Epithelial cell of prostate (primary cell): ENCODE measurements at regions not wholly inside any gene's neighbourhood (a gene's known extent, or its start where the extent isn't known, plus 50 kb on each side); places are given as distances from the start of the nearest gene placed in this dataset.
"Not testable (repeated sequence)": the region's sequence is repeated elsewhere in the genome, so short reads cannot be mapped to it uniquely, and the experiment has no call there.

Source experiments
- DNase-seq: peaks from one replicate; pipeline ENCODE4 v3.0.0-alpha.2; 2011; ENCODE audit warnings: low read depth, low spot score
- H3K27ac ChIP-seq: fragments of 450-650 bp; 2 replicates; pipeline ENCODE4 v1.5.1; 2017; ENCODE audit warnings: mild to moderate bottlenecking

- no peak overlapping the region for H3K27ac ChIP-seq
- no peak for DNase-seq
Observed at GRCh38 chr3:73120710-73121109, 59.3 kb downstream of the EBLN2 start.

DNA sequence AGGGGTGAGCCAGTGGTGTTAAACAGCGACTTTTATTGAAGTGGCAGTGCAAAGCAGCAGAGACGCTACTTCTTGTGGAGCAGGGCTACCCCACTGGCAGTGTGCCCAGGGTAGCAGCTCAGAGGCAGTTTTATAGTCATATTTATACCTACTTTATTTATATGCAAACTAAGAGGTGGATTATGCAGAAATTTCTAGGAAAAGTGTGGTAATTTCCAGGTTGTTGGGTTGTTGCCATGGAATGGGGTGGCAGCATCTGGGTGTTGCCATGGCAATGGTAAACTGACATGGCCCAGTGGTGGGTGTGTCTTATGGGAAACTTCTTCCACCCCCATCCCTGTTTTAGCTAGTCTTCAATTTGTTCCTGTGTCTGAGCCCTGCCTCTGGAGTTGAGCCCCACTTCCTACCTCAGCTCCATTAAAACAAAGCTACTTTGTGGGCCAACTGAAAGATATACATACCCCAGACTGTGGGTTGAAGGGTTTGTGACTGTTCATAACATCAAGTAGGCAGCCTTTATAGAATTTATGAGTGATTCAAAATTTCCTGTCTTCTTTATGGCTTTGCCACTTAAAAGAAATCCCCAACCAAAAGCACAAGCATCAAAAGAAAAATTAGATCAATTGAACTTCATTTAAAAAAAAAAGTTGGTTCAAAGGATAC lies 60.3 kb downstream of the EBLN2 start:
- DNase-seq = no peak
- no peak overlapping the region for H3K27ac ChIP-seq

DNA sequence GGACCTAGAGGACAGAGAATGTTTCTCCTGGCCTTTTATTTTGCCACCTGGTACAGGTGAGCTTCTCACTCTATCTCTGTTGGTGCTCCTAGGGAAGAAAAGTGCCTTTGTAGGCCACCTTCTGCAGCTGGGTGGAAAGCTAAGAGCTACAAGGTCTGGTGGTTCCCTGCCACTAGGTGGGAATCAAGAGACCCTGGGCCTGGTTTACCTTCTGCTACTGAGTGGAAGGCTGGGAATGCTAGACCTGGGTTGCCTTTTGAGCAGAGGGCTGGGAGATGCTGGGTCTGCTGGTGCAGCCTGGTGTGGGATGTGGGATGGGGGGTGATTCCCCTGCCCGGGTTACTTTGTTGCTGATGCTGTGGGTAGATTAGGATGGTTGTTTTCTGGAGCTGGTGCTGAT lies 72.6 kb downstream of the EBLN2 start:
- DNase-seq = no peak
- no peak overlapping the region for H3K27ac ChIP-seq

GRCh38 chr3:73136941-73137340 lies 75.5 kb downstream of the EBLN2 start:
- no peak overlapping the region for H3K27ac ChIP-seq

GRCh38 chr3:73137736-73138403 lies 76.4 kb downstream of the EBLN2 start:
- H3K27ac ChIP-seq = no peak overlapping the region
- DNase-seq = no peak

More at GRCh38 chr3:73136941-73137340, 75.5 kb downstream of the EBLN2 start:
- no peak for DNase-seq

GRCh38 chr3:73140772-73141442 lies 79.4 kb downstream of the EBLN2 start:
- no peak for DNase-seq
- no peak overlapping the region for H3K27ac ChIP-seq

- no peak overlapping the region for H3K27ac ChIP-seq
- DNase-seq = no peak
Observed at GRCh38 chr3:73141525-73141924, 80.1 kb downstream of the EBLN2 start.

GRCh38 chr3:73143401-73143800 lies 81.9 kb downstream of the EBLN2 start:
- no peak overlapping the region for H3K27ac ChIP-seq
- no peak for DNase-seq

GRCh38 chr3:73143821-73144237 lies 82.4 kb downstream of the EBLN2 start:
- H3K27ac ChIP-seq = no peak overlapping the region
- DNase-seq = no peak

DNA sequence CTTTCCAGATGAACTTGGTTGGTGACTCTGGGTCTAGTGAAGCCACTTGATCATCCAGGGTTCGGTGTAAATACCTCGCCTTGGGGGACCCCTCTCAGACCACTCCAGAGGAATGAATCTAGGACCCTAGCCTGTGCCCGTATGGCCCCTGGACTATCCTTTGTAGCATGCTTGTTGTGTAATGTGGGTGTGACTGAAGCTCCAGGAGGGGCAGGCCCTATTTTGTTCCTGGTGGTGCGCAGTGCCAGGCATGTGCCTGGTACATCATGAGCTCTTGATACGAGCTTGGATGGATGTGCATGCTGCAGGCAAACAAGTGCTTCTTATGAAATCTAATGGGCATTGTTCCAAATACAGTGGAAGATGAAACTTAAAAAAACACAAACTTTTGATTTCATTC lies 82.8 kb downstream of the EBLN2 start:
- no peak for DNase-seq
- H3K27ac ChIP-seq = no peak overlapping the region

DNA sequence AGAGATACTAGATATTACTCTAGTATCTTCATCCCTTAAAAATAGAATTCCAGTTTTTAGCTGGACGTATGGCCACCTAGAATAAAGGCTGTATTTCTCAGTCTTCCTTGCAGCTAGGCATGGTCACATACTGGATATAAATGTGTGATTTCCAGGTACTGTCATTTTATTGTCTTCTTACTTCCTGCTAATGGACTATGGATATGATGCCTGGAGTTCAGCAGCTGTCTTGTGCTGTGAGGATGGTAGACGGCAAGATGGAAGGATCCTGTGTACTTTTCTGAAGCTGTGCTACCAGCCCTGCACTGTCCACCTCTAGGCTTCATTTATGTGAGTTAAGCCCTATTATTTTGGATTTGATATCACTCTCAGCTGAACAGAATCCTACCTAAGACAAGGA lies 83.4 kb downstream of the EBLN2 start:
- DNase-seq = no peak
- H3K27ac ChIP-seq = no peak overlapping the region

- not testable (repeated sequence) for DNase-seq, H3K27ac ChIP-seq
Observed at GRCh38 chr3:73147479-73147878, 86.0 kb downstream of the EBLN2 start.

DNA sequence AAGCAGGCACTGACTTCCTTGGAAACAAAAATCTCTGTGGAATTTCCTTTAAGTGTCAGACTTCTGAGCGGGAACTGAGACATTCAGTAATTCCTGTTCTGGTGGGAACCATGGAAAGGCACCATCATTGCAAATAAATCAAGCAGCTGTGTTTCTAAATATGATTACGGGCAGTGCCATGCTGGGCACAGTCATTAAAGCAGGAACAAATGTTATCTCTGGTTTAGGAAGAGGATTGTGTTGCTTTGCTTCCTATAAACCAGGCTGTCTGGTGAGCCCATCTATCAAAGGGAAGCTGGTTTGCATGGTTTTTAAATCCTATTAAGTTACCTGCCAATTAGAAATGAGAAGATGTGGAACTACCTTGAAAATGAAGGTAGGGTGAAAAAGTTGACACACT lies 86.7 kb downstream of the EBLN2 start:
- no peak overlapping the region for H3K27ac ChIP-seq
- DNase-seq = no peak

DNA sequence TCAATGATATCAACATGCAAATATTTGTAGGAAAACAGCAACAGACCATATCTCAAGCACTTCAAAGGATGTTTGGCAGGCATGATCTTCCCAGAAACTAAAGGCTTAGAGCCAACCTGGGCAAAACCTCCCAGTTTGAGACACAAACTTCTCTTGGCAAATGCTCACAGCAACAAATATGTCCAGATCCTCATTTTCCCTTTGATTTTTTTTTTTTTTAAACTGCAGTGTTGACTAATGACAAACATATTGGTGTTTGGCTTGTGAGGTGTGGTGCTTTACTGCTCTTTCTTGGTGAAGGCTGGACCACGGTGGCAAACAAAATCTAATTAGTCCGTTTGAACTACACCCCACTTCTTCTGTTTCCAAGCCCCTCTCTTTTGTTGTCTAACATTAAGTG lies 87.2 kb downstream of the EBLN2 start:
- DNase-seq = no peak
- no peak overlapping the region for H3K27ac ChIP-seq

DNA sequence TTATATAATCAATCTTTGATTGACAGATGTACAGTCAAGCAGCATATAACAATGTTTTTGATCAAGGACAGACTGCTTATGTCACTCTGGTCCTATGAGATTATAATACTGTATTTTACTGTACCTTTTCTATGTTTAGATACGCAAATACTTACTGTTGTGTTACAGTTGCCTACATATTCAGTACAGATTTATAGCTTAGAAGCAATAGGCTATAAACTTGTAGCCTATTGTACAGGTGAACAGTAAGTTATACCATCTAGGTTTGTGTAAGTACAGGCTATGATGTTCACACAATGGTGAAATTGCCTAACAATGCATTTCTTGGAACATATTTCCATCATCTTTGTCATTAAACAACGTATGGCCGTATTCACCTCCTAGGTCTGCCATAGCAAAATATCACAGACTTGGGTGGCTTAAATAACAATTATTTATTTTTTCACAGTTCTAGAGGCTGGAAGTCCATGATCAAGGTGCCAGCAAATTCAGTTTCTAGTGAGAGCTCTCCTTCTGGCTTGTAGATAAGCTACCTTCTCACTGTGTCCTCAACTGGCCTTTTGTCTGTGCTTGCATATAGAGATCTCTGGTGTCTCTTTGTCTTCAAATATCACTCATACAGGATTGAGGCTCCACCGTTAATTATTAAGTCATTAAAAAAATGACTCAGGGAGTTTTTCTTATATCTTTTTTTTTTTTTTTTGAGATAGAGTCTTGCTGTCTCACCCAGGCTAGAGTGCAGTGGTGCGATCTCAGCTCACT lies 89.1 kb downstream of the EBLN2 start:
- no peak for DNase-seq
- H3K27ac ChIP-seq = no peak overlapping the region

DNA sequence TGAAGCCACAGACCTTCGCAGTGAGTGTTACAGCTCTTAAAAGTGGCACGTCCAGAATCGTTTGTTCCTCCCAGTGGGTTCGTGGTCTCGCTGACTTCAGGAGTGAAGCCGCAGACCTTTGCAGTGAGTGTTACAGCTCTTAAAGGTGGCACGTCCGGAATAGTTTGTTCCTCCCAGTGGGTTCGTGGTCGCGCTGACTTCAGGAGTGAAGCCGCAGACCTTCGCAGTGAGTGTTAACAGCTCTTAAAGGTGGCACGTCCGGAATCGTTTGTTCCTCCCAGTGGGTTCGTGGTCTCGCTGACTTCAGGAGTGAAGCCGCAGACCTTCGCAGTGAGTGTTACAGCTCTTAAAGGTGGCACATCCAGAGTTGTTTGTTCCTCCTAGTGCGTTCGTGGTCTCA lies 91.1 kb downstream of the EBLN2 start:
- DNase-seq, H3K27ac ChIP-seq: not testable (repeated sequence)

DNA sequence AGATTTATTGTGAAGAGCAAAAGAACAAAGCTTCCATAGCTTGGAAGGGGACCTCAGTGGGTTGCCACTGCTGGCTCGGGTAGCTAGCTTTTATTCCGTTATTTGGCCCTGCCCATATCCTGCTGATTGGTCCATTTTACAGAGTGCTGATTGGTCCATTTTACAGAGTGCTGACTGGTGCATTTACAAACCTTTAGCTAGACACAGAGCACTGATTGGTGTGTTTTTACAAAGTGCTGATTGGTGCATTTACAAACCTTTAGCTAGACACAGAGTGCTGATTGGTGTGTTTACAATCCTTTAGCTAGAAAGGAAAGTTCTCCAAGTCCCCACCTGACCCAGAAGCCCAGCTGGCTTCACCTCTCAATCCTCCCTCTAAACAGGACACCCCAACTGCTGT lies 91.6 kb downstream of the EBLN2 start:
- not testable (repeated sequence) for H3K27ac ChIP-seq, DNase-seq

GRCh38 chr3:73154261-73154660 lies 92.8 kb downstream of the EBLN2 start:
- not testable (repeated sequence) for DNase-seq, H3K27ac ChIP-seq

GRCh38 chr3:73155441-73155840 lies 94.0 kb downstream of the EBLN2 start:
- DNase-seq, H3K27ac ChIP-seq: not testable (repeated sequence)

- no peak overlapping the region for H3K27ac ChIP-seq
- no peak for DNase-seq
Observed at GRCh38 chr3:73164622-73165021, 103.2 kb downstream of the EBLN2 start.

GRCh38 chr3:73175698-73176097 lies 114.2 kb downstream of the EBLN2 start:
- H3K27ac ChIP-seq = no peak overlapping the region
- no peak for DNase-seq
